ENCODE measurements at regions not wholly inside any gene's neighbourhood (a gene's known extent, or its start where the extent isn't known, plus 50 kb on each side); places are given as distances from the start of the nearest gene placed in this dataset.

DNA sequence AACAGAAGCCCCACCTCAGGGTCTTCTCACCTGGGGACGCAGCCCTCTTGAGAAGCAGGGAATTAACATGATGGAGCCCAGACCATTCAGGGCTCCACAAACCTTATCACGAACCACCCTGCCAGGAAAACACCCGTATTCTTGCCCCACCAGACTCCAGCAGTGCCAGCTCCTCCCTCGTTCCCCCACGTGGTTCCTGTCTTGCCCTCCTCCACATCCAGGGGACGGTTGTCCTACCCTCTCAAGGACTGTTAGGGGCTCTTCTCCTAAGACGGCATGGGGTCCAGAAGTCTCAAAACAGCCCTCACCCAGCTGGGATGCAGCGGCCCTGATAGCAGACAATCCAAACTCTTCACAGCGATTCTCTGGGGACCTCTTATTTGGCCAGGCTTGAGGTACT is 372.2 kb upstream of the HS6ST1 start:
- Histone ChIP-seq H3K36me3 (ENCODE audit: control insufficient read depth, insufficient read depth, low read length) (no peaks in the 10 kb centered on the region), H3K4me3 (ENCODE audit: low read depth, low read length) (no peak overlapping the region), H3K27me3 (replicated peaks; ENCODE audit: control insufficient read depth, insufficient read depth, low read length) (no peaks in the 10 kb centered on the region; the same call in 1 of the 2 replicates), H3K9me3 (no peaks in the 10 kb centered on the region), H3K4me1 (no peaks in the 10 kb centered on the region)
- intact Hi-C loops (cut with micrococcal nuclease; ENCODE audit: unreplicated experiment), result no loop called here
- H3K27ac Mint-ChIP-seq (ENCODE audit: unreplicated experiment), result no peak overlapping the region
- no peak for DNase-seq
- H3K4me3 Mint-ChIP-seq (ENCODE audit: unreplicated experiment), result no peak overlapping the region
- H3K27me3 Mint-ChIP-seq (ENCODE audit: insufficient read depth, unreplicated experiment), result peaks cover 12% of the 10 kb centered on the region
- H3K4me1 Mint-ChIP-seq (ENCODE audit: low read depth, unreplicated experiment), result no peaks in the 10 kb centered on the region
- H3K36me3 Mint-ChIP-seq (ENCODE audit: insufficient read depth, unreplicated experiment), result no peaks in the 10 kb centered on the region
- no peak for TF ChIP-seq CTCF (IDR thresholded peaks at IDR 0.05; ENCODE audit: insufficient read depth in 1 of 2, low read depth in 1 of 2, low read length in 1 of 2, severe bottlenecking in 1 of 2, unreplicated experiment in 1 of 2)
- ChIA-PET POLR2A (no interaction called here), CTCF (no interaction called here)
- BruUV-seq (replicated peaks), result no TSS peak
- H3K9me3 Mint-ChIP-seq (ENCODE audit: unreplicated experiment), result no peaks in the 10 kb centered on the region

- H3K36me3 ChIP-seq (ENCODE audit: control insufficient read depth, insufficient read depth, low read length), result no peaks in the 10 kb centered on the region
- ChIA-PET CTCF (no interaction called here), POLR2A (no interaction called here)
- intact Hi-C loops (cut with micrococcal nuclease; ENCODE audit: unreplicated experiment), result no loop called here
- H3K9me3 Mint-ChIP-seq (ENCODE audit: unreplicated experiment), result no peaks in the 10 kb centered on the region
- DNase-seq, result no peak
- H3K27ac Mint-ChIP-seq (ENCODE audit: unreplicated experiment), result no peak overlapping the region
- no TSS peak for BruUV-seq (replicated peaks)
- no peaks in the 10 kb centered on the region for H3K36me3 Mint-ChIP-seq (ENCODE audit: insufficient read depth, unreplicated experiment)
- no peak for TF ChIP-seq CTCF (IDR thresholded peaks at IDR 0.05; ENCODE audit: insufficient read depth in 1 of 2, low read depth in 1 of 2, low read length in 1 of 2, severe bottlenecking in 1 of 2, unreplicated experiment in 1 of 2)
- no peak overlapping the region for H3K4me3 ChIP-seq (ENCODE audit: low read depth, low read length)
- no peaks in the 10 kb centered on the region for H3K9me3 ChIP-seq
- no peaks in the 10 kb centered on the region for H3K4me1 ChIP-seq
- peaks cover 17% of the 10 kb centered on the region for H3K27me3 Mint-ChIP-seq (ENCODE audit: insufficient read depth, unreplicated experiment)
- H3K4me1 Mint-ChIP-seq (ENCODE audit: low read depth, unreplicated experiment), result no peaks in the 10 kb centered on the region
- H3K4me3 Mint-ChIP-seq (ENCODE audit: unreplicated experiment), result no peak overlapping the region
- H3K27me3 ChIP-seq (replicated peaks; ENCODE audit: control insufficient read depth, insufficient read depth, low read length), result no peaks in the 10 kb centered on the region; the same call in 1 of the 2 replicates
These were observed 372.9 kb upstream of the HS6ST1 start for GRCh38 chr2:128691526-128691925.

- no peaks in the 10 kb centered on the region; the same call in 1 of the 2 replicates for H3K27me3 ChIP-seq (replicated peaks; ENCODE audit: control insufficient read depth, insufficient read depth, low read length)
- intact Hi-C loops (cut with micrococcal nuclease; ENCODE audit: unreplicated experiment), result no loop called here
- H3K4me1 ChIP-seq, result no peaks in the 10 kb centered on the region
- no peak overlapping the region for H3K4me3 ChIP-seq (ENCODE audit: low read depth, low read length)
- no peak for DNase-seq
- no peaks in the 10 kb centered on the region for H3K36me3 ChIP-seq (ENCODE audit: control insufficient read depth, insufficient read depth, low read length)
- Mint-ChIP-seq H3K9me3 (ENCODE audit: unreplicated experiment) (no peaks in the 10 kb centered on the region), H3K4me3 (ENCODE audit: unreplicated experiment) (no peak overlapping the region), H3K4me1 (ENCODE audit: low read depth, unreplicated experiment) (no peaks in the 10 kb centered on the region), H3K27ac (ENCODE audit: unreplicated experiment) (no peak overlapping the region), H3K27me3 (ENCODE audit: insufficient read depth, unreplicated experiment) (peaks cover 18% of the 10 kb centered on the region), H3K36me3 (ENCODE audit: insufficient read depth, unreplicated experiment) (no peaks in the 10 kb centered on the region)
- BruUV-seq (replicated peaks), result no TSS peak
- no peak for TF ChIP-seq CTCF (IDR thresholded peaks at IDR 0.05; ENCODE audit: insufficient read depth in 1 of 2, low read depth in 1 of 2, low read length in 1 of 2, severe bottlenecking in 1 of 2, unreplicated experiment in 1 of 2)
- no peaks in the 10 kb centered on the region for H3K9me3 ChIP-seq
- ChIA-PET CTCF (no interaction called here), POLR2A (no interaction called here)
These were observed 374.5 kb upstream of the HS6ST1 start for GRCh38 chr2:128692895-128693742.

Data from Caco-2 (cell line).